D721Med (cell line): ENCODE measurements at regions not wholly inside any gene's neighbourhood (a gene's known extent, or its start where the extent isn't known, plus 50 kb on each side); places are given as distances from the start of the nearest gene placed in this dataset.
A peak's percentile ranks its signal among the peaks of the same experiment; 100 is the strongest.

ENCODE experiments used
- DNase-seq: peaks from one replicate; pipeline ENCODE4 v3.0.0; 2011; ENCODE audit warnings: low spot score; ENCODE audit not compliant: insufficient read length
- FAIRE-seq: peaks from 2 replicates; lab custom pipeline; 2011; peaks lifted over from hg19 to GRCh38; lab: Jason Lieb, UNC
- CTCF ChIP-seq: IDR thresholded peaks from 2 replicates; pipeline ENCODE4 v1.5.1; 2012; ENCODE audit warnings: mild to moderate bottlenecking, control low read depth; ENCODE audit not compliant: insufficient read depth; ENCODE audit errors: missing control alignments

GRCh38 chr5:155408465-155408864 is 394.9 kb downstream of the KIF4B start:
- TF ChIP-seq CTCF, result no peak
- FAIRE-seq, result no peak
- DNase-seq, result no peak

- no peak for DNase-seq
- no peak for FAIRE-seq
- no peak for TF ChIP-seq CTCF
Observed at GRCh38 chr5:155416765-155417164, 403.2 kb downstream of the KIF4B start.

GRCh38 chr5:155418960-155419579 is 405.5 kb downstream of the KIF4B start:
- DNase-seq, result no peak
- FAIRE-seq, result peak; percentile 61
- TF ChIP-seq CTCF, result no peak

- FAIRE-seq (peak; percentile 56), DNase-seq (no peak)
- no peak for TF ChIP-seq CTCF
Observed at GRCh38 chr5:155430192-155430591, 416.6 kb downstream of the KIF4B start.

- TF ChIP-seq CTCF, result no peak
- DNase-seq (no peak), FAIRE-seq (peak; percentile 16)
Observed at GRCh38 chr5:155434267-155434666, 420.7 kb downstream of the KIF4B start.

- FAIRE-seq (no peak), DNase-seq (no peak)
- no peak for TF ChIP-seq CTCF
Observed at GRCh38 chr5:155434681-155435080, 421.1 kb downstream of the KIF4B start.

- no peak for FAIRE-seq
- TF ChIP-seq CTCF, result no peak
- no peak for DNase-seq
Observed at GRCh38 chr5:155441849-155442248, 428.3 kb downstream of the KIF4B start.
